Lung microvascular endothelial cell (primary cell): ENCODE measurements at regions not wholly inside any gene's neighbourhood (a gene's known extent, or its start where the extent isn't known, plus 50 kb on each side); places are given as distances from the start of the nearest gene placed in this dataset.
"Not testable (repeated sequence)": the region's sequence is repeated elsewhere in the genome, so short reads cannot be mapped to it uniquely, and the experiment has no call there.

Experiments used
- DNase-seq, 2 donors: peaks; one replicate each; pipeline versions ENCODE4 v3.0.0 to v3.0.0-alpha.2; 2010; ENCODE audit warnings: low read depth in 2 of 2

DNA sequence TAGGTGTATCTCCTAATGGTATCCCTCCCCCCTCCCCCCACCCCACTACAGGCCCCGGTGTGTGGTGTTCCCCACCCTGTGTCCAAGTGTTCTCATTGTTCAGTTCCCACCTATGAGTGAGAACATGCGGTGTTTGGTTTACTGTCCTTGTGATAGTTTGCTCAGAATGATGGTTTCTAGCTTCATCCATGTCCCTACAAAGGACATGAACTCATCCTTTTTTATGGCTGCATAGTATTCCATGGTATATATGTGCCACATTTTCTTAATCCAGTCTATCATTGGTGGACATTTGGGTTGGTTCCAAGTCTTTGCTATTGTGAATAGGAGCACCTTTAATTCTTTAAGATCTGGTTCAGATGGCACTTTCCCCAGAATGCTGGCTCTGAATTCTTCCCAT, 58.5 kb upstream of the PTGFRN start:
- DNase-seq, result not testable (repeated sequence)

DNA sequence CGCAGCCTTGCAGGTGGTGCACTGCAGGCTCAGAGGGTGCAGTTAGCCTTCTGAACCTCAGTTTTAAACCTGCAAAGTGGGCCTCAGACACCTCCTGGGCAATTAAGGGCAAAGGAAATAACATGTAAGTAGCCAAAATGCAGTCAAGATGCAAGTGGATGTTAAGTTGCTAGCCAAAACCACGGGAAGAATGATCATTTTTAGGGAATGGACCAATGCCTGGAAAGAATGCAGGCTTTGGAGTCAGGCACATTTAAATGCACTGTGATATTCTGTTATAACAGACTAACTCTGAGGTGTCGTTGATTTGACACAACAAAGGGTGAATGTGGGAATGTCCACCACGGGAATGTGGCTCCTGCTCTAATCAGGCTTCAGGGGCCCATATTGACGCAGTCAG, 57.9 kb upstream of the PTGFRN start:
- DNase-seq, result no peak

DNA sequence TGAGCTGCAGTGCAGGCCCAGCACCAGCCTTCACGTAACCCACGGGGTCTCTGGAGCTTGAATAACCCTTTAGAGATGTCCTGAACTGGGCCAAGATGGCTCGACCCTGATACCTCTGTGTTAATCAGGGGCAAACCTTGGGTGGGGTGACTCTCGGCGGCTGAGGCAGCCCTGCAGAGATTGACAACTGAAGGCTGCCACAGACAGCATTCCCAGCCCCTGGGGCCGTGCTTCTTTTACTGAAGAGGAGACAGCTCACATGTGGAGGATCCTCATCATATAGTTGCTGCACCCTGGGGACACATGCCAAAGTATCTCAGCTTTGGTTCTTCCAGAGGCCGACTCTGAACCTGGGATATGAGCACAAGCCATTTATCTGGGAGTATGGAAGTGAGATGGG, 57.3 kb upstream of the PTGFRN start:
- DNase-seq, result no peak

DNA sequence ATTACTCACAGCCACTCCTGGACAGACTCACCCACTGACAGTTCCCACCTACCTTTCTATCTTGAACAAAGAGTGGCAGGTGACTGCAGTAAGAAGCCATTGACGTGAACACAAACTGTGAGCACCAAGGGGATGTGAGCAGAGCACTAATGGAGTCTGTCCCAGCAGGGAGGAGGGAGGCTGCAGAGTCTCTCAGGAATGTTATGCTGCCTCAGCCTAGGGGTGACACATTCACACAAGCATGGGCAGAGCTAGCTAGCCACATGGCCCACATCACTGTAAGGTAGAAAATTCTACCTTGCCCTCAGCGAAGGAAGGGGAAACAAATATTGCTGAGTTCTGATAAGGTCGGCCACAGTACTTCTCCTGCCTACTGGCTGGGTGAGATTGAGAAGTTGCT, 56.8 kb upstream of the PTGFRN start:
- peak in 1 of 2 donors; percentile 28 for DNase-seq

DNA sequence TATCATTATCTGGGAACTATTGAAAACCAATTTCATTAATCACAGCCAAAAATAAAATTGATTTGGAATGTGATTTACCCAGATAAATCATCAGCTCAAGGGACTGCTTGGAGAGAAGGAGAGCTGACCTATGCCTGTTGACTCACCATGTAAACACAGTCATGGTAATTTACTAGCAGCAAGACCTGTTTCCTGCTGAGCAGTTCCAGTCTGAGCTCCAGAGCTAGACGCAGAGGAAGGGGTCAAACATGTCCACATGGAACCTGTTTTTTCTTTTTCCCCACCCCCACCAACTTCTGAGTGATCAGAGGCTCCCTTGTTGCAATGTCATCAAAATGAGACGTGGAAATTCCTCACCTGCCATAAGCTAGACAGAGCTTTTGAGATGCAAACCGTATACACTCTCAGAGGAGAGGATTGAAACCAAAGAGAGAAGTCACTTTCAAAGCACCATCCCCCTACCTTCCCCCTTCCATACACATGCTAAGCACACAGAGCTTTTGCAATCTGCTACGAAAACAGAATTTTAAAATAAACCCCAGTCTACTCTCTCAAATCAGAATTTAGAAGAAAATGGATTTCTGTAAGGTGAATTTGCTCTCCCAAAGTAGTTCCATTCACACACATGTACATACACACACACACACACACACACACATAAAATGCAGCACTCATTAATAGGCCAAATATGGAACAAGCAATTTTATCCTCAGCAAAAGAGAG, 55.9 kb upstream of the PTGFRN start:
- peak; percentile 79 to 94 for DNase-seq

DNA sequence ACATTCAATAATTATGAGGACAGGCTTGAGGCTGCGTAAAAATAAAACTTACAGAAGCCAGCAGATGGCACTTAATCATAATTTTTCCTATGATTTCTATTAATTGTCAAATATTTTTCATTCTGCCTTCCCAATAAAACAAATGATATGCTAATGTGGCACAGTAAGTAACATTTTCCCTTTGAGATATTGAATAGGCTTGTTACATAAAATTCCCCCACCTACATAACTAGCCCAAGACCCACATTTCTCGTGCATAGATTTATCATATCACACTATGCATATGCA, 55.4 kb upstream of the PTGFRN start:
- DNase-seq, result peak in 1 of 2 donors; percentile 35

DNA sequence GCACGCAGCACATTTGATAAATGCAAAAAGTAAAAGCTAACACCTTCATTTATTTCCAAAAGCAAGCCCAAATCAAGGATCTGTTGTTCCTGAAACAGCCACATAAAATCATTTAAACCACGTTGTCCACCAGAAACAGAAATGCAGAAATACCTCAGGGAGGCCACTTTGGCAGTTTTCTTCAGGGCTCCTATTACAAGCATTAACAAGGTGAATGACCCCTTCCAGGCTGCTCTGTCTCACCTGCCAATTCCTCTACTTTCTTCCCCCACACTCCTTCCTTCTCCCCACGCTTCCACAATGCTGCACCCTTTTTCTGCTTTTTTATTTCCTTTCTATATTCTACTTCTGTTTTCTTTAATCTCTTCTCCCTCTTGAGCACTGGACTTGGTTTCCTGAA, 55.0 kb upstream of the PTGFRN start:
- DNase-seq, result no peak

DNA sequence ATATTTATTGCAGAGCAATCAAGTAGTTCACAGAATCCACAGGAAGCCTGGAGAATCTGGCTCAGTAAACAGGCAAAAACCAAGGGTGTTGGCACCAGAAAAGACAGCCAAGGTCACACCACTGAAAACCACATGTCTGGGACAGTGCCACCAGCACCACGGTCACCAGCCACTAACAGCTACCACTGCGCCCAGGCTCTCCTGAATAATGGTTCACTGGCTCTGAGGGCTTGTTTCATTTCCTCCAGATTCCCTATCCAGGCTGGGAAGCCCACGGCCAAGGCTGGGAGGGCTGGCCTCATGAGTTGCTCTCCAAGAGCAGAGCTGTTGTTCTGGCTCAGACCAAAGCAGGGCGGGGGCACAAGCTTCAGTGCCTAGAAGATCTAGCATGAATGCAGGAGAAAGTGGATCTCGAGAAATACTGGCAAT, 54.5 kb upstream of the PTGFRN start:
- DNase-seq, result peak in 1 of 2 donors; percentile 36

DNA sequence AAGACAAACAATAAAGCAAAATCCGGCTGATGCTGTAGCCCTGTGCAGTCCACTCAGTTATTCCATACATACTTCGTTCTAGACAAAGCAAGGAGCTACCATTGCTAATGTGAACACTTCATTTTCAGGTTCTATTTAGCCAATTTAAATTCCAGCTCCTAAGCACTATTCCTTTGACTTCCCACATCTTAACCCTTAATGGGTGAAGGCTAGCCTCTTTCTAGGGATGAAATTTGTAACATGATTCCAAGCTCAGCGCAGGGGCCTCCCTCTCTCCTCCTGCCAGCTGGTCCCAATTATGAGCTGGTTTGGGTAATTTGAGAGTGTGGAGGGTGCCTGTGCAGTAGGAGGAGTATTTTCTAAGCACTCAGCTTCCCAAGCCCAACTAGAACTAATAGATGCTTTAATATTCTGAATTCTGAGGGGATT, 53.9 kb upstream of the PTGFRN start:
- no peak for DNase-seq

DNA sequence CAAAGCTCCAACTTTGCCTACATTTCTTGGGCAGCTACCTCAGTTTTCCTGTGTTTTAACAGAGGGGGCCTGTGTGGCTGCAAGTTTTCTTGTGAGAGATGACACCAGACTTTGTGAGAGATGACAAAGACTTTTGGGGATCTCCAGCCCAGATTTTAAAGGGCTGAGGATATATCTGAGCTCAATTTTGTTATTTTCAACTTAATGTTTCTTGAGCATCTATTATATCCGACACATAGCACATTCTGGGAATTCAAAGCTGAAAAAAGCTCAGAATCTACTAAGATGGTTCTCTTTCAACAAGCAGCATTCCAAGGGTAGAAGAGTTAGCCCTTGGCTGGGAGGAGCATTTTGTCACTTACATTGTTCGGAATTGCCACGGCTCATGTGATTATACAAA, 53.4 kb upstream of the PTGFRN start:
- no peak for DNase-seq

DNA sequence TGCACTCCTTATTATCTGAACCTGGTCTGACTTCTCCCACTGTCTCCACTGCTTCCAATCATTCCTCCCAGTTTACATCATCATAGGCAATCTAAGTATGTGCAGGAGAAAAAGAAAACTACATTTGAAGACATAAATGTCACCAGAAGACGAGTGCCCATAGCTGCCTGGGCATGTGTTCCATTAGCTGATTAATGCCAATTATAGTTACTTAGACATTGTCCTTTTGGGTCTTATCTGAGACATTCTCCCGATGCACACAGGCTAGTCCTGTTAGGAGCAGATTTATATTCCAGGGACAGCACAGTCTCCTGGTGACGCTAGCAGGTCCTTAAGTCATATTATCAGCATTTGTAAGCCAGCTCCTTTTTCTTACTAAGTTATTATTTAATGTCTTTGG, 52.6 kb upstream of the PTGFRN start:
- no peak for DNase-seq
